B cell (primary cell): ENCODE measurements at regions not wholly inside any gene's neighbourhood (a gene's known extent, or its start where the extent isn't known, plus 50 kb on each side); places are given as distances from the start of the nearest gene placed in this dataset.

Experiments
- ATAC-seq: fragments of 200-7000 bp; cut with Tn5 transposase; one replicate; pipeline ENCODE4 v1.10.0; 2021; ENCODE audit warnings: low read depth, mild to moderate bottlenecking, moderate number of reproducible peaks, moderate library complexity
- CTCF ChIA-PET: fragments of 350-600 bp; sonication (Branson Sonifier 250); formaldehyde crosslinking; loops from one replicate; lab custom pipeline; 2021; ENCODE audit warnings: antibody characterized with exemption, inconsistent platforms; lab: Charles Lee
- POLR2A ChIA-PET: fragments of 350-600 bp; sonication (Branson Sonifier 250); formaldehyde crosslinking; loops from one replicate; lab custom pipeline; 2021; ENCODE audit warnings: antibody characterized with exemption; lab: Charles Lee
- DNase-seq: peaks from one replicate; pipeline ENCODE4 v3.0.0; 2013
- H2AFZ ChIP-seq: 2 replicates; pipeline ENCODE4 v1.6.1; 2012; ENCODE audit warnings: mild to moderate bottlenecking, low read depth, low read length; ENCODE audit not compliant: insufficient read depth, poor library complexity, severe bottlenecking
- H3K27ac ChIP-seq, 2 donors: 1 replicate in 1 of 2; 2 replicates in 1 of 2; pipeline ENCODE4 v1.5.1; 2012 to 2013; ENCODE audit warnings: low read length in 2 of 2, mild to moderate bottlenecking in 2 of 2, moderate library complexity in 1 of 2
- H3K27me3 ChIP-seq, 4 experiments: fragments of 200-600 bp in 1 of 4; sonication (generic) in 1 of 4; replicated peaks in 1 of 4; 1 replicate in 2 of 4; 2 replicates in 2 of 4; pipeline versions ENCODE4 v1.6.1 to v1.7.0; 2013 to 2016; ENCODE audit warnings: low read length in 3 of 4, mild to moderate bottlenecking in 2 of 4, mixed read lengths in 1 of 4, moderate library complexity in 1 of 4; ENCODE audit not compliant: insufficient read depth in 4 of 4, control insufficient read depth in 3 of 4; ENCODE audit errors: control extremely low read depth in 1 of 4
- H3K36me3 ChIP-seq, 2 experiments: replicated peaks in 1 of 2; 1 replicate in 1 of 2; 2 replicates in 1 of 2; pipeline versions ENCODE4 v1.6.1 to v1.7.1; 2013; ENCODE audit warnings: low read length in 1 of 2; ENCODE audit not compliant: insufficient read depth in 2 of 2, control insufficient read depth in 1 of 2; ENCODE audit errors: control extremely low read depth in 1 of 2, extremely low read depth in 1 of 2
- H3K4me1 ChIP-seq, 2 donors: fragments of 200-600 bp in 1 of 2; sonication (generic) in 1 of 2; 1 replicate in 1 of 2; 2 replicates in 1 of 2; pipeline versions ENCODE4 v1.5.1 to v1.6.1; 2013 to 2017; ENCODE audit warnings: low read length in 2 of 2; ENCODE audit not compliant: control insufficient read depth in 2 of 2, insufficient read depth in 2 of 2
- H3K4me2 ChIP-seq: replicated peaks from 2 replicates; pipeline ENCODE3; 2012; ENCODE audit warnings: mild to moderate bottlenecking, low read depth, low read length; ENCODE audit not compliant: poor library complexity, severe bottlenecking
- H3K4me3 ChIP-seq, 5 experiments: fragments of 200-600 bp in 1 of 5; sonication (generic) in 1 of 5; 1 replicate in 3 of 5; 2 replicates in 2 of 5; pipeline versions ENCODE4 v1.5.1 to v1.7.0; 2011 to 2016; ENCODE audit warnings: low read length in 4 of 5, mild to moderate bottlenecking in 4 of 5, low read depth in 2 of 5, control low read depth in 1 of 5, moderate library complexity in 1 of 5; ENCODE audit not compliant: insufficient read depth in 1 of 5; ENCODE audit errors: control extremely low read depth in 1 of 5, extremely low read depth in 1 of 5
- H3K79me2 ChIP-seq: fragments of 200-600 bp; sonication (generic); one replicate; pipeline ENCODE4 v1.6.0; 2016; ENCODE audit warnings: low read length; ENCODE audit not compliant: control insufficient read depth, insufficient read depth
- H3K9ac ChIP-seq: fragments of 200-600 bp; sonication (generic); 2 replicates; pipeline ENCODE4 v1.6.1; 2017; ENCODE audit warnings: mild to moderate bottlenecking, low read length, moderate library complexity
- H3K9me3 ChIP-seq, 3 donors: one replicate each; pipeline versions ENCODE4 v1.6.1 to v1.7.1; 2013; ENCODE audit warnings: low read length in 2 of 3; ENCODE audit not compliant: control insufficient read depth in 2 of 3, insufficient read depth in 1 of 3; ENCODE audit errors: control extremely low read depth in 1 of 3
- H4K20me1 ChIP-seq: 2 replicates; pipeline ENCODE4 v1.6.0; 2012; ENCODE audit warnings: mild to moderate bottlenecking, low read length; ENCODE audit not compliant: insufficient read depth, control insufficient read depth, poor library complexity, severe bottlenecking
- H3K27ac Mint-ChIP-seq: one replicate; pipeline ENCODE4 v1.8.0; 2021; ENCODE audit warnings: mixed read lengths
- H3K27me3 Mint-ChIP-seq: one replicate; pipeline ENCODE4 v1.8.0; 2021; ENCODE audit warnings: mixed read lengths
- H3K4me1 Mint-ChIP-seq: one replicate; pipeline ENCODE4 v1.8.0; 2021; ENCODE audit warnings: mixed read lengths
- H3K4me3 Mint-ChIP-seq: one replicate; pipeline ENCODE4 v1.8.0; 2021; ENCODE audit warnings: mixed read lengths
- H3K9me3 Mint-ChIP-seq: one replicate; pipeline ENCODE4 v1.8.0; 2022; ENCODE audit warnings: mixed read lengths; ENCODE audit not compliant: insufficient read depth
- EZH2 ChIP-seq: IDR thresholded peaks from 2 replicates; pipeline ENCODE4 v1.6.1; 2012; ENCODE audit warnings: borderline replicate concordance, low read depth, mild to moderate bottlenecking, moderate library complexity, low read length; ENCODE audit not compliant: insufficient read depth, poor library complexity, severe bottlenecking
- WGBS: methylation state at CpG from one replicate; pipeline ENCODE4 v1.1.5; 2013; ENCODE audit warnings: missing lambda C conversion rate; ENCODE audit not compliant: insufficient coverage; 5-methylcytosine and 5-hydroxymethylcytosine counted together
- intact Hi-C: fragments of 100-400 bp; cut with micrococcal nuclease; formaldehyde crosslinking; loops from one replicate; pipeline ENCODE4 v1.10.0; 2022
- TF ChIP-seq, protein P1 (sequence below): fragments of 200-600 bp; IDR thresholded peaks from one replicate; pipeline ENCODE4 v1.8.0; 2022; ENCODE audit warnings: antibody characterized with exemption, mild to moderate bottlenecking

DNA sequence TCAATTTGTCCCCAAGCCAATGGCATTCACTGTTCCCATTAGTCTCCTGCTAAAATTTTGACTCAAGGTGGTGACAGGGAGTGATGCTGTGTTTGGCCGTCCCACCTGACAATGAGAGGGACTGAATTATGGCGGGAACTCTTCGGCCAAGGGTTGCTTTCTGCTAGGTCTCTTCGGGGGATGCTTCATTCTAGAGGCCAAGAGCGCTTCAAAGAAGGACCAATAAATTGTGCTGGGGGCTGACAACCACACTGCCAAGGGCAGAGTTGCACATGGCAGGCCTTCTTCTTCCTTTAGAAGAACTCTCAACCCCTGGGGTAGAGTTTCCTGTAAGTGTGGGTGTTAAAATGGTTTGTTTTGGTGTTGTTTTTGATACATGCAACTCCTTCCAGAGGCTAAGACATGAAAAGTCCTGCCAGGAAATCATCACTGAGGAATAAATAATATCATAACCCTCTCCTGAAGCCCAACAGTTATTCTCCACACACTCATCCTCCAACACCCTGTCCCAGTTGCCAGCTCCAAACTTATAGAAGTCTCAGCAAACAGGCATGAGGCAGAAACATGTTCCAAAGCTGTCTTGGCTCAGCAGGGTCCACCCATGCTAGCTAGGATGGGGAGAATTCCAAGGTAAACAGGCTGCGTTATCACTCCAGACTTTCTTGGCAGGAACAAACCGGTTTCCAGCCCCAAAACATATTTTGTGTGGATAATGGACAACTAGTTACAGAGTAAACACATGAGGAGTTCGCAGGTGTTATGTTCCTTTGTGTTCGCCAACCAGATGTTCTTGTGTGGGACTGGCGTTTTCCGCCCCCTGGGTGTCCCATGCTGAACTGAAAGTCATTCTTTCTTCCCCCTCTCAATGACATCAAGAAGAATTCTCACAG, 396.7 kb upstream of the RGMA start:
- no peaks in the 10 kb centered on the region for H3K27me3 Mint-ChIP-seq
- no peaks in the 10 kb centered on the region for H4K20me1 ChIP-seq
- CTCF ChIA-PET: no interaction called here
- no peak overlapping the region for H3K4me3 ChIP-seq
- H3K4me1 ChIP-seq: no peaks in the 10 kb centered on the region
- no peaks in the 10 kb centered on the region for H3K36me3 ChIP-seq
- H3K27me3 ChIP-seq: no peaks in the 10 kb centered on the region
- no peaks in the 10 kb centered on the region for H3K79me2 ChIP-seq
- ATAC-seq (no peak), DNase-seq (no peak)
- H3K4me1 Mint-ChIP-seq: no peaks in the 10 kb centered on the region
- 78% methylated on average over 7 of the region's 11 CpGs for WGBS
- H3K9ac ChIP-seq: no peak overlapping the region
- no peak overlapping the region for H2AFZ ChIP-seq
- H3K9me3 ChIP-seq: no peaks in the 10 kb centered on the region
- H3K4me3 Mint-ChIP-seq: no peak overlapping the region
- no peak overlapping the region for H3K27ac ChIP-seq
- H3K4me2 ChIP-seq: no peak overlapping the region
- peaks cover 2% of the 10 kb centered on the region for H3K9me3 Mint-ChIP-seq
- intact Hi-C loops: no loop called here
- POLR2A ChIA-PET: no interaction called here
- TF ChIP-seq EZH2: no peak
- TF ChIP-seq, protein P1, sequence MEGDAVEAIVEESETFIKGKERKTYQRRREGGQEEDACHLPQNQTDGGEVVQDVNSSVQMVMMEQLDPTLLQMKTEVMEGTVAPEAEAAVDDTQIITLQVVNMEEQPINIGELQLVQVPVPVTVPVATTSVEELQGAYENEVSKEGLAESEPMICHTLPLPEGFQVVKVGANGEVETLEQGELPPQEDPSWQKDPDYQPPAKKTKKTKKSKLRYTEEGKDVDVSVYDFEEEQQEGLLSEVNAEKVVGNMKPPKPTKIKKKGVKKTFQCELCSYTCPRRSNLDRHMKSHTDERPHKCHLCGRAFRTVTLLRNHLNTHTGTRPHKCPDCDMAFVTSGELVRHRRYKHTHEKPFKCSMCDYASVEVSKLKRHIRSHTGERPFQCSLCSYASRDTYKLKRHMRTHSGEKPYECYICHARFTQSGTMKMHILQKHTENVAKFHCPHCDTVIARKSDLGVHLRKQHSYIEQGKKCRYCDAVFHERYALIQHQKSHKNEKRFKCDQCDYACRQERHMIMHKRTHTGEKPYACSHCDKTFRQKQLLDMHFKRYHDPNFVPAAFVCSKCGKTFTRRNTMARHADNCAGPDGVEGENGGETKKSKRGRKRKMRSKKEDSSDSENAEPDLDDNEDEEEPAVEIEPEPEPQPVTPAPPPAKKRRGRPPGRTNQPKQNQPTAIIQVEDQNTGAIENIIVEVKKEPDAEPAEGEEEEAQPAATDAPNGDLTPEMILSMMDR: no peak
- H3K27ac Mint-ChIP-seq: no peak overlapping the region

DNA sequence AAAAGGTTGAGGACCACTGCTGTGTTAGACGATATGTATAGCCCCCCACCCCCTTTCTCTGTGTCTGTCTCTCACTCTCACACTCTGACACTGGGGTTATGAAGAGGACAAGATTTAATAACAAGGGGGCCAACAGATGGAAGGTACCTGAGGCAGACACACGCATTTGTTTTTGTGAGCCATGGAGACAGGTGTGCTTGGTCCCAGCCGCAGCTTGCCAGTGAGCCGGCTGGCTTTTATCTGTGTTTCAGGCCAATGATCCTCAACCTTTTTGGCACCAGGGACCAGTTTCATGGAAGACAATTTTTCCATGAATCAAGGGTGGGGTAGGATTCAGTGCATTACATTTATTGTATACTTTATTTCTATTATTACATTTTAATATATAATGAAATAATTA, 394.9 kb upstream of the RGMA start:
- Histone ChIP-seq H4K20me1 (no peaks in the 10 kb centered on the region), H3K36me3 (no peaks in the 10 kb centered on the region), H3K4me2 (no peak overlapping the region), H3K27ac (no peak overlapping the region), H3K4me1 (no peaks in the 10 kb centered on the region), H3K79me2 (no peaks in the 10 kb centered on the region), H3K9me3 (no peaks in the 10 kb centered on the region), H2AFZ (no peak overlapping the region), H3K27me3 (no peaks in the 10 kb centered on the region), H3K4me3 (no peak overlapping the region), H3K9ac (no peak overlapping the region)
- TF ChIP-seq, protein P1: no peak
- Mint-ChIP-seq H3K27me3 (no peaks in the 10 kb centered on the region), H3K27ac (no peak overlapping the region), H3K9me3 (peaks cover 2% of the 10 kb centered on the region), H3K4me1 (no peaks in the 10 kb centered on the region), H3K4me3 (no peak overlapping the region)
- 74% methylated on average over 3 of the region's 4 CpGs for WGBS
- CTCF ChIA-PET: no interaction called here
- ATAC-seq: no peak
- POLR2A ChIA-PET: no interaction called here
- intact Hi-C loops: no loop called here
- DNase-seq: no peak
